Osteoblast (primary cell): ENCODE measurements at regions not wholly inside any gene's neighbourhood (a gene's known extent, or its start where the extent isn't known, plus 50 kb on each side); places are given as distances from the start of the nearest gene placed in this dataset.

Experiments used
- DNase-seq: peaks from one replicate; pipeline ENCODE4 v3.0.0; 2011; ENCODE audit warnings: low spot score, mixed read lengths; ENCODE audit not compliant: insufficient read length; ENCODE audit errors: missing footprints
- H2AFZ ChIP-seq: 2 replicates; pipeline ENCODE4 v1.6.0; 2011; ENCODE audit warnings: mild to moderate bottlenecking, low read length
- H3K27ac ChIP-seq: 2 replicates; pipeline ENCODE4 v1.5.1; 2011; ENCODE audit warnings: mild to moderate bottlenecking, low read depth, low read length, moderate library complexity
- H3K27me3 ChIP-seq: 2 replicates; pipeline ENCODE4 v1.6.0; 2012; ENCODE audit warnings: mild to moderate bottlenecking, control low read depth, inconsistent platforms, low read length, moderate library complexity; ENCODE audit not compliant: insufficient read depth
- H3K36me3 ChIP-seq: 2 replicates; pipeline ENCODE4 v1.5.1; 2011; ENCODE audit warnings: mild to moderate bottlenecking, low read length, control low read depth, moderate library complexity; ENCODE audit not compliant: insufficient read depth
- H3K4me1 ChIP-seq: 2 replicates; pipeline ENCODE4 v1.5.1; 2011; ENCODE audit warnings: mild to moderate bottlenecking, low read length, control low read depth, moderate library complexity; ENCODE audit not compliant: insufficient read depth
- H3K4me2 ChIP-seq: 2 replicates; pipeline ENCODE4 v1.6.0; 2011; ENCODE audit warnings: mild to moderate bottlenecking, low read length; ENCODE audit not compliant: insufficient read depth
- H3K4me3 ChIP-seq: fragments of 200-600 bp; sonication (generic); 3 replicates; pipeline ENCODE4 v1.5.1; 2012; ENCODE audit warnings: mild to moderate bottlenecking, low read length, inconsistent platforms; ENCODE audit not compliant: insufficient read depth
- H3K79me2 ChIP-seq: 2 replicates; pipeline ENCODE4 v1.6.0; 2012; ENCODE audit warnings: mild to moderate bottlenecking, low read length, control low read depth, inconsistent platforms; ENCODE audit not compliant: insufficient read depth
- H3K9me3 ChIP-seq: 2 replicates; pipeline ENCODE4 v1.5.1; 2011; ENCODE audit warnings: low read depth, low read length, control low read depth
- H4K20me1 ChIP-seq: 2 replicates; pipeline ENCODE4 v1.6.0; 2012; ENCODE audit warnings: mild to moderate bottlenecking, low read length, control low read depth; ENCODE audit not compliant: insufficient read depth
- CTCF ChIP-seq: IDR thresholded peaks from 2 replicates; pipeline ENCODE4 v1.5.1; 2011; ENCODE audit warnings: mild to moderate bottlenecking, low read depth, low read length, moderate library complexity; ENCODE audit errors: extremely low read depth

GRCh38 chr9:86641970-86642369 lies 287.8 kb upstream of the TUT7 start:
- no peak overlapping the region for H3K27ac ChIP-seq
- H3K79me2 ChIP-seq, result no peaks in the 10 kb centered on the region
- no peaks in the 10 kb centered on the region for H3K4me1 ChIP-seq
- no peak overlapping the region for H2AFZ ChIP-seq
- DNase-seq, result no peak
- no peak for TF ChIP-seq CTCF
- no peaks in the 10 kb centered on the region for H3K36me3 ChIP-seq
- no peaks in the 10 kb centered on the region for H3K27me3 ChIP-seq
- H3K4me2 ChIP-seq, result no peak overlapping the region
- H3K4me3 ChIP-seq, result no peak overlapping the region
- H4K20me1 ChIP-seq, result no peaks in the 10 kb centered on the region
- H3K9me3 ChIP-seq, result no peaks in the 10 kb centered on the region

- no peak overlapping the region for H3K4me3 ChIP-seq
- DNase-seq, result no peak
Measured at GRCh38 chr9:86639899-86640379, 285.7 kb upstream of the TUT7 start.

GRCh38 chr9:86639287-86639686 lies 285.1 kb upstream of the TUT7 start:
- Histone ChIP-seq H3K9me3 (no peaks in the 10 kb centered on the region), H3K4me1 (no peaks in the 10 kb centered on the region), H3K27ac (no peak overlapping the region), H3K27me3 (no peaks in the 10 kb centered on the region), H3K79me2 (no peaks in the 10 kb centered on the region), H3K4me2 (no peak overlapping the region), H3K36me3 (no peaks in the 10 kb centered on the region), H4K20me1 (no peaks in the 10 kb centered on the region), H2AFZ (no peak overlapping the region), H3K4me3 (no peak overlapping the region)
- no peak for TF ChIP-seq CTCF
- DNase-seq, result no peak

More at GRCh38 chr9:86639899-86640379, 285.7 kb upstream of the TUT7 start:
- Histone ChIP-seq H3K9me3 (no peaks in the 10 kb centered on the region), H2AFZ (no peak overlapping the region), H4K20me1 (no peaks in the 10 kb centered on the region), H3K27ac (no peak overlapping the region), H3K27me3 (no peaks in the 10 kb centered on the region), H3K79me2 (no peaks in the 10 kb centered on the region), H3K4me2 (no peak overlapping the region), H3K4me1 (no peaks in the 10 kb centered on the region), H3K36me3 (no peaks in the 10 kb centered on the region)
- peak; percentile 15 for TF ChIP-seq CTCF

- DNase-seq, result no peak
- H3K27ac ChIP-seq, result no peak overlapping the region
- no peak overlapping the region for H2AFZ ChIP-seq
- H3K27me3 ChIP-seq, result no peaks in the 10 kb centered on the region
- H3K4me3 ChIP-seq, result no peak overlapping the region
- H3K4me2 ChIP-seq, result no peak overlapping the region
- no peaks in the 10 kb centered on the region for H3K4me1 ChIP-seq
- no peaks in the 10 kb centered on the region for H3K79me2 ChIP-seq
- no peak for TF ChIP-seq CTCF
- no peaks in the 10 kb centered on the region for H3K9me3 ChIP-seq
- no peaks in the 10 kb centered on the region for H4K20me1 ChIP-seq
- H3K36me3 ChIP-seq, result no peaks in the 10 kb centered on the region
Measured at GRCh38 chr9:86638109-86638508, 283.9 kb upstream of the TUT7 start.
